ENCODE measurements at regions not wholly inside any gene's neighbourhood (a gene's known extent, or its start where the extent isn't known, plus 50 kb on each side); places are given as distances from the start of the nearest gene placed in this dataset.

GRCh38 chr14:81974543-81974942 lies 440.9 kb upstream of the SEL1L start:
- TF ChIP-seq, protein P1, sequence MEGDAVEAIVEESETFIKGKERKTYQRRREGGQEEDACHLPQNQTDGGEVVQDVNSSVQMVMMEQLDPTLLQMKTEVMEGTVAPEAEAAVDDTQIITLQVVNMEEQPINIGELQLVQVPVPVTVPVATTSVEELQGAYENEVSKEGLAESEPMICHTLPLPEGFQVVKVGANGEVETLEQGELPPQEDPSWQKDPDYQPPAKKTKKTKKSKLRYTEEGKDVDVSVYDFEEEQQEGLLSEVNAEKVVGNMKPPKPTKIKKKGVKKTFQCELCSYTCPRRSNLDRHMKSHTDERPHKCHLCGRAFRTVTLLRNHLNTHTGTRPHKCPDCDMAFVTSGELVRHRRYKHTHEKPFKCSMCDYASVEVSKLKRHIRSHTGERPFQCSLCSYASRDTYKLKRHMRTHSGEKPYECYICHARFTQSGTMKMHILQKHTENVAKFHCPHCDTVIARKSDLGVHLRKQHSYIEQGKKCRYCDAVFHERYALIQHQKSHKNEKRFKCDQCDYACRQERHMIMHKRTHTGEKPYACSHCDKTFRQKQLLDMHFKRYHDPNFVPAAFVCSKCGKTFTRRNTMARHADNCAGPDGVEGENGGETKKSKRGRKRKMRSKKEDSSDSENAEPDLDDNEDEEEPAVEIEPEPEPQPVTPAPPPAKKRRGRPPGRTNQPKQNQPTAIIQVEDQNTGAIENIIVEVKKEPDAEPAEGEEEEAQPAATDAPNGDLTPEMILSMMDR (IDR thresholded peaks at IDR 0.05; ENCODE audit: borderline replicate concordance, extremely low read depth, low read length, poor library complexity, severe bottlenecking): no peak
- no peak for TF ChIP-seq EZH2 (IDR thresholded peaks at IDR 0.05; ENCODE audit: borderline replicate concordance, low read depth, low read length, severe bottlenecking)

Data from DND-41 (cell line).